ENCODE measurements at regions not wholly inside any gene's neighbourhood (a gene's known extent, or its start where the extent isn't known, plus 50 kb on each side); places are given as distances from the start of the nearest gene placed in this dataset.

DNA sequence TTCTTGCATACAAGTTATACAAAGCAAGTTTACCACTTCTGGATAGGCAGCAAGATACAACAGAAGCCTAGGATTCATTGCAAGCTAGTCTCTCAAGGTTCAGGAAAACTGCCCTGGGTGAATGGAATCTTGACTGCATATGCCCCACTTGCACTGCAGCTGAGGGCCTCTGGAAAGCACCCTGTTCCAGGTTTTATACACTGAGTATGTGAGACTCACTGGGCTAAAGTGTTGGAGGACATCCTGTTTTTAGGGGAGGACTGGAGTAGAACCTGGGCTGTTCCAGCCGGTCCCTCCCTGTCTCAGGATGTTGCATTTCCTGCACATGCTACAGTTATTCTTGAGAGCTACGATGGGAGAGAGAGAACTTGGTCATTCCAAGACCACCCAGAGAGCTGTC, 168.5 kb upstream of the NUDT6 start:
- TF ChIP-seq, protein P1, sequence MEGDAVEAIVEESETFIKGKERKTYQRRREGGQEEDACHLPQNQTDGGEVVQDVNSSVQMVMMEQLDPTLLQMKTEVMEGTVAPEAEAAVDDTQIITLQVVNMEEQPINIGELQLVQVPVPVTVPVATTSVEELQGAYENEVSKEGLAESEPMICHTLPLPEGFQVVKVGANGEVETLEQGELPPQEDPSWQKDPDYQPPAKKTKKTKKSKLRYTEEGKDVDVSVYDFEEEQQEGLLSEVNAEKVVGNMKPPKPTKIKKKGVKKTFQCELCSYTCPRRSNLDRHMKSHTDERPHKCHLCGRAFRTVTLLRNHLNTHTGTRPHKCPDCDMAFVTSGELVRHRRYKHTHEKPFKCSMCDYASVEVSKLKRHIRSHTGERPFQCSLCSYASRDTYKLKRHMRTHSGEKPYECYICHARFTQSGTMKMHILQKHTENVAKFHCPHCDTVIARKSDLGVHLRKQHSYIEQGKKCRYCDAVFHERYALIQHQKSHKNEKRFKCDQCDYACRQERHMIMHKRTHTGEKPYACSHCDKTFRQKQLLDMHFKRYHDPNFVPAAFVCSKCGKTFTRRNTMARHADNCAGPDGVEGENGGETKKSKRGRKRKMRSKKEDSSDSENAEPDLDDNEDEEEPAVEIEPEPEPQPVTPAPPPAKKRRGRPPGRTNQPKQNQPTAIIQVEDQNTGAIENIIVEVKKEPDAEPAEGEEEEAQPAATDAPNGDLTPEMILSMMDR (IDR thresholded peaks at IDR 0.05; ENCODE audit: low read depth, low read length), result no peak
- TF ChIP-seq EZH2phosphoT487 (IDR thresholded peaks at IDR 0.05; ENCODE audit: low read depth), result no peak
